ENCODE measurements at regions not wholly inside any gene's neighbourhood (a gene's known extent, or its start where the extent isn't known, plus 50 kb on each side); places are given as distances from the start of the nearest gene placed in this dataset.

DNA sequence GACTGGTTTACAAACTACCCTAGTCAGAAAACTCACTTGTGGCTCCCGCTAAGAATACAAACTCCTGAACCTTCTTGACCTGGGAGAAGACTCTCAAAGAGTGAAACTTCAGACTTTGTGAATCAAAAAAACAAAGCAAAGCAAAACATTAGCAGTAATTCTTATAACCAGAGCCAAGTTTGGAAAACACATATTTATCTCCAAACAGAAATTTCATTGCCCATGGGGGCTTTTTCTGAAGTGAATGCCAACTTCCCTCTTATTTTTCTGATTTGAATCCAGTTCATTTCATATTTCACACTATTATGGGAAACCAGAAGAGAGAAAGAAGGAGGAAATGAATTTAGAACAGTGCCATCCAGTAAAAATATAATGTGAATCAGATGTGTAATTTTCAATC lies 55.7 kb upstream of the ZNF385D start:
- TF ChIP-seq, protein P1, sequence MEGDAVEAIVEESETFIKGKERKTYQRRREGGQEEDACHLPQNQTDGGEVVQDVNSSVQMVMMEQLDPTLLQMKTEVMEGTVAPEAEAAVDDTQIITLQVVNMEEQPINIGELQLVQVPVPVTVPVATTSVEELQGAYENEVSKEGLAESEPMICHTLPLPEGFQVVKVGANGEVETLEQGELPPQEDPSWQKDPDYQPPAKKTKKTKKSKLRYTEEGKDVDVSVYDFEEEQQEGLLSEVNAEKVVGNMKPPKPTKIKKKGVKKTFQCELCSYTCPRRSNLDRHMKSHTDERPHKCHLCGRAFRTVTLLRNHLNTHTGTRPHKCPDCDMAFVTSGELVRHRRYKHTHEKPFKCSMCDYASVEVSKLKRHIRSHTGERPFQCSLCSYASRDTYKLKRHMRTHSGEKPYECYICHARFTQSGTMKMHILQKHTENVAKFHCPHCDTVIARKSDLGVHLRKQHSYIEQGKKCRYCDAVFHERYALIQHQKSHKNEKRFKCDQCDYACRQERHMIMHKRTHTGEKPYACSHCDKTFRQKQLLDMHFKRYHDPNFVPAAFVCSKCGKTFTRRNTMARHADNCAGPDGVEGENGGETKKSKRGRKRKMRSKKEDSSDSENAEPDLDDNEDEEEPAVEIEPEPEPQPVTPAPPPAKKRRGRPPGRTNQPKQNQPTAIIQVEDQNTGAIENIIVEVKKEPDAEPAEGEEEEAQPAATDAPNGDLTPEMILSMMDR (IDR thresholded peaks at IDR 0.05) = no peak
- Histone ChIP-seq H3K9me3 (ENCODE audit: control insufficient read depth in 1 of 2, insufficient read depth in 1 of 2, low read length in 2 of 2) (peaks cover 0 to 4% of the 10 kb centered on the region in 2 experiments), H3K36me3 (ENCODE audit: insufficient read depth, low read length) (no peaks in the 10 kb centered on the region), H3K27ac (ENCODE audit: low read depth in 1 of 2, low read length in 2 of 2) (no peak overlapping the region), H3K27me3 (ENCODE audit: control insufficient read depth in 1 of 2, insufficient read depth in 2 of 2, low read length in 2 of 2) (no peaks in the 10 kb centered on the region), H3K4me1 (ENCODE audit: insufficient read depth, low read length) (no peaks in the 10 kb centered on the region), H3K4me3 (ENCODE audit: low read length) (no peak overlapping the region)
- Mint-ChIP-seq H3K27ac (no peak overlapping the region), H3K4me1 (ENCODE audit: low read depth) (no peaks in the 10 kb centered on the region), H3K9me3 (no peaks in the 10 kb centered on the region), H3K4me3 (no peak overlapping the region), H3K27me3 (no peaks in the 10 kb centered on the region), H3K36me3 (ENCODE audit: low read depth) (no peaks in the 10 kb centered on the region)
- ChIA-PET CTCF (no interaction called here), POLR2A (no interaction called here)
- ATAC-seq (ENCODE audit: poor library complexity) = no peak
- intact Hi-C loops (cut with DNase I, micrococcal nuclease) = no loop called here
- DNase-seq = no peak

DNA sequence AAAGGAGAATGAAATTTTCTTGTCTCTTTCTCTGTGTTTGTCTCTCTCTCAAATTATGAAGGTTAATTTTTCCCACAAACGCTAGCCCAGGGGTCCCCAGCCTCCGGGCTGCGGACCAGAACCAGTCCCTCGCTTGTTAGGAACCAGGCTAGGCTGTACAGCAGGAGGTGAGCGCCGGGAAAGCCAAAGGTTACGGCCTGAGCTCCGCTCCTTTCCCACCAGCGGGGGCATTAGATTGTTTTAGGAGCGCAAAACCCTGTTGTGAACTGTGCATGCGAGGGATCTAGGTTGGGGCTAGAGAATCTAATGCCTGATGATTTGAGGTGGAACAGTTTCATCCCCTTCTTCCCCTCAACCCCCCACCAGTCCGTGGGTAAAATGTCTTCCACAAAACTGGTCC lies 74.7 kb upstream of the ZNF385D start:
- no peak for ATAC-seq (ENCODE audit: poor library complexity)
- H3K27ac Mint-ChIP-seq = no peak overlapping the region
- H3K36me3 ChIP-seq (ENCODE audit: insufficient read depth, low read length) = no peaks in the 10 kb centered on the region
- ChIA-PET CTCF (no interaction called here), POLR2A (no interaction called here)
- DNase-seq = no peak
- no peaks in the 10 kb centered on the region for H3K36me3 Mint-ChIP-seq (ENCODE audit: low read depth)
- no peak overlapping the region for H3K4me3 ChIP-seq (ENCODE audit: low read length)
- TF ChIP-seq, protein P1 (IDR thresholded peaks at IDR 0.05) = no peak
- peaks cover 13% of the 10 kb centered on the region for H3K9me3 Mint-ChIP-seq
- H3K27me3 ChIP-seq (ENCODE audit: control insufficient read depth in 1 of 2, insufficient read depth in 2 of 2, low read length in 2 of 2) = no peaks in the 10 kb centered on the region
- no peaks in the 10 kb centered on the region for H3K4me1 Mint-ChIP-seq (ENCODE audit: low read depth)
- H3K4me3 Mint-ChIP-seq = no peak overlapping the region
- H3K9me3 ChIP-seq (ENCODE audit: control insufficient read depth in 1 of 2, insufficient read depth in 1 of 2, low read length in 2 of 2) = peaks cover 0 to 11% of the 10 kb centered on the region in 2 experiments
- intact Hi-C loops (cut with DNase I, micrococcal nuclease) = no loop called here
- no peak overlapping the region for H3K27ac ChIP-seq (ENCODE audit: low read depth in 1 of 2, low read length in 2 of 2)
- no peaks in the 10 kb centered on the region for H3K4me1 ChIP-seq (ENCODE audit: insufficient read depth, low read length)
- H3K27me3 Mint-ChIP-seq = no peaks in the 10 kb centered on the region

DNA sequence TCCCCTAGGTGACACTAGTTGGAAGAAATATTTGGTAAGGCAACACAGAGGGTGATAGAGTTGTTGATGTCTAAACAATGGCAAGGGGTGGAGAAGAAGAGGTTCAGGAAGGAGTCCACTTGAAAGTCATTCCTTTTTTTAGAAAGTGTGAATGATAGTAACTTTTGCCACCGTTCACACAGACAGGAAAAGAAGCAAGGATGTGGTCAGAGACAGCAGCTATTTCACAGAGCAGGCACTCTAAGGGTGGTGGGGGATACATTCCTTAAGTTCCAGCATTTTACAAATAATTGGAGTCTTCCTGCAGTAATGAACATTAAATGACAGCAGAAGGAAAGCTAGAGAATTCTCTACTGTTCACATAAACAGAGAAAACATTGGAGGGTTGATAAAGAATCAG lies 75.4 kb upstream of the ZNF385D start:
- no peaks in the 10 kb centered on the region for H3K4me1 ChIP-seq (ENCODE audit: insufficient read depth, low read length)
- no peak overlapping the region for H3K4me3 ChIP-seq (ENCODE audit: low read length)
- no peaks in the 10 kb centered on the region for H3K27me3 ChIP-seq (ENCODE audit: control insufficient read depth in 1 of 2, insufficient read depth in 2 of 2, low read length in 2 of 2)
- no peak for DNase-seq
- no peak overlapping the region for H3K27ac ChIP-seq (ENCODE audit: low read depth in 1 of 2, low read length in 2 of 2)
- no peaks in the 10 kb centered on the region for H3K36me3 ChIP-seq (ENCODE audit: insufficient read depth, low read length)
- CTCF ChIA-PET = no interaction called here
- peaks cover 0 to 11% of the 10 kb centered on the region in 2 experiments for H3K9me3 ChIP-seq (ENCODE audit: control insufficient read depth in 1 of 2, insufficient read depth in 1 of 2, low read length in 2 of 2)
- Mint-ChIP-seq H3K4me1 (ENCODE audit: low read depth) (no peaks in the 10 kb centered on the region), H3K27me3 (no peaks in the 10 kb centered on the region), H3K9me3 (peaks cover 13% of the 10 kb centered on the region), H3K27ac (no peak overlapping the region), H3K4me3 (no peak overlapping the region), H3K36me3 (ENCODE audit: low read depth) (no peaks in the 10 kb centered on the region)
- TF ChIP-seq, protein P1 (IDR thresholded peaks at IDR 0.05) = no peak
- POLR2A ChIA-PET = no interaction called here
- no peak for ATAC-seq (ENCODE audit: poor library complexity)
- intact Hi-C loops (cut with DNase I, micrococcal nuclease) = no loop called here

Measured in CD4-positive, alpha-beta T cell (primary cell).